ENCODE measurements at regions not wholly inside any gene's neighbourhood (a gene's known extent, or its start where the extent isn't known, plus 50 kb on each side); places are given as distances from the start of the nearest gene placed in this dataset.

DNA sequence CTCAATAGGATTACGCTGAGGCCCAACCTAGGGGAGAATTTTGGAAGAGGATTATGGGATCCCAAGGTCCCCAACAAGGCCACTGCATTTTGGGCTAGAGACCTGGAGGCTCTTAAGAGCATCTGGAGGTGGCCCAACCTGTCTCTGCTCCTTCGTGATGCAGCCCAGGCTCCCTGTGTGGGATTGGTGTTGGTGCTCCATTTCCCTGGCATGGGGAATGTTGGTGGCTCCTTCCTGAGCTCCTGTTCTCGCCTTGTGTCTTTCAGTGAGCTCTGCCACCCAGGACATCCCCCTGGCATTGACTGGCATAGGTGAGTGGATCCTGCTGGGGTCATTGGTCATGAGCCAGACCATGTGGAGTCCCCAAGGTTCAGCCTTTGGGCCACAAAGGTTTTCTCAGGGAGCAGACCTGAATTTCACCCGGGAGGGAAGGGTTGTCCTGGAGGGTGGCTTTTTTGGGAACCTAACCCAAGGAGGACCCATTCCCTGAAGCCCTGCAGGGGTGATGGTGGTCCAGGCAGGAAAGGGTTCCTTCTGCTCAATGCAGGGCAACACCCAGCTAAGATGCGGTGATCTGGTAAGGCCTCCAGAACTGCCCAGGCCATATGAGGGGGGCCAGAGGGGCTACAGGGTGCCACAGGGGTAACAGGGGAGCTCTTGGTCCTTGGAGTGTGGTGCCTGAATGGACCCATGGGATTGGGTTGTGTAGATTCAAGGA lies 202.5 kb downstream of the UBE3A start:
- Mint-ChIP-seq H3K9me3 (ENCODE audit: low read depth) (peaks cover 6% of the 10 kb centered on the region), H3K27me3 (no peaks in the 10 kb centered on the region), H3K27ac (no peak overlapping the region), H3K4me1 (no peaks in the 10 kb centered on the region), H3K36me3 (ENCODE audit: low read depth) (no peaks in the 10 kb centered on the region), H3K4me3 (no peak overlapping the region)
- ATAC-seq: no peak
- CTCF ChIA-PET: interaction anchor here (0.5 kb wide), 1 partner anchor 1725 kb away, joined by 4 read pairs; no protein-coding TSS in a partner anchor
- intact Hi-C loops (cut with DNase I, micrococcal nuclease): loop anchor here in 1 of 2 experiments (10.0 kb wide), 1 partner anchor 58 kb away; no protein-coding TSS in a partner anchor
- no peak for DNase-seq
- POLR2A ChIA-PET: no interaction called here

DNA sequence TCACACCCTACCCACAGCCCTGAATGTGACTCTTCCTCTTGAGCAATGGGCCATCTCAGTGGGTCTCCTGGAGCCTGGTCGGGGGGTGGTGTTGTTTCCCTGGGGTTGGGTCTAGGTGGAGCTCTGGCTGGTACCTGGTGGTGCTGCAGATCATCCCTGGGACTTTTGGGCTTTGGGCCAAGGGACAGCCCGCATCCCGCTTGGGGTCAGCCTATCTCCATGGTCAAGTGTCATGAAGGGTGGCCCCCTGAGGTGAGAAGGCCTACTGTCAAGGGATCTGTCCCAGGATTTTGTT lies 202.0 kb downstream of the UBE3A start:
- ChIA-PET CTCF (no interaction called here), POLR2A (no interaction called here)
- H3K9me3 Mint-ChIP-seq (ENCODE audit: low read depth): peaks cover 6% of the 10 kb centered on the region
- no peak overlapping the region for H3K4me3 Mint-ChIP-seq
- ATAC-seq (no peak), DNase-seq (no peak)
- no peaks in the 10 kb centered on the region for H3K4me1 Mint-ChIP-seq
- H3K36me3 Mint-ChIP-seq (ENCODE audit: low read depth): no peaks in the 10 kb centered on the region
- no peaks in the 10 kb centered on the region for H3K27me3 Mint-ChIP-seq
- no peak overlapping the region for H3K27ac Mint-ChIP-seq
- intact Hi-C loops (cut with DNase I, micrococcal nuclease): loop anchor here in 1 of 2 experiments (10.0 kb wide), 1 partner anchor 58 kb away; no protein-coding TSS in a partner anchor

DNA sequence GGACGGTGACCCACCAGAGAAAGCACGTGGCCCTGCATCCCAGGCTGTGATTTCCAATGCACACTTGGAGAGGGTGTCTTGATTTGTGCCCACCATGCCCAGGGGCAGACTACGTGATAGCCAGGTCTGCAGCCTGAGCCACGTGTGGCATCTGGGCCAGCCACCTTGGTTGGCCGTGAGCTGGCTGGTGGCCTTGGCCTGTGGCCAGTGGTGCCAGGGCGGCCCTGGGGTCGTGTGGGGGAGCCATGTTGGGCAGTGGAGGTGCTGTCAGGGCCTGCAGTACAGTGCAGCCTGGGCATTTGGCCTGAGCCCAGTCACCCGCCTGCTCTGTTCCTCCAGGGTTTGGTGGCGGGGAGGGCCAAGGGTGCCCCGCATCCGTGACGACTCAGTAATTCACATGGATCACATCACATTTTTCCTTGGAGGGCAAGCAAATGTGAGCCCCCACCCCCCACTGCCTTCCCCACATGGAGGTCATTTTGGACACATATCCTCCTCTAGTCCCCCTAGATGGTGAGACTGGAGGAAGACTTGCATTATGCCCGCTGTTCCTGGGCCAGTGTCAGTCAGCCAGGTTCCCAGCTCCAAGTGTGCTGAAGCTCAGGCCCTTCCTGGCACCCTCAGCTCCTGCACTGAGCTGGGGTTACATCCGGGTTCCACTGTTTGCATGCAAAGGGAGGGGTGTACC lies 201.4 kb downstream of the UBE3A start:
- H3K9me3 Mint-ChIP-seq (ENCODE audit: low read depth): peaks cover 6% of the 10 kb centered on the region
- no peaks in the 10 kb centered on the region for H3K36me3 Mint-ChIP-seq (ENCODE audit: low read depth)
- no peak for ATAC-seq
- intact Hi-C loops (cut with DNase I, micrococcal nuclease): loop anchor here in 1 of 2 experiments (10.0 kb wide), 1 partner anchor 57 kb away; no protein-coding TSS in a partner anchor
- H3K27ac Mint-ChIP-seq: no peak overlapping the region
- ChIA-PET CTCF (no interaction called here), POLR2A (no interaction called here)
- H3K4me1 Mint-ChIP-seq: no peaks in the 10 kb centered on the region
- no peaks in the 10 kb centered on the region for H3K27me3 Mint-ChIP-seq
- DNase-seq: no peak
- no peak overlapping the region for H3K4me3 Mint-ChIP-seq

DNA sequence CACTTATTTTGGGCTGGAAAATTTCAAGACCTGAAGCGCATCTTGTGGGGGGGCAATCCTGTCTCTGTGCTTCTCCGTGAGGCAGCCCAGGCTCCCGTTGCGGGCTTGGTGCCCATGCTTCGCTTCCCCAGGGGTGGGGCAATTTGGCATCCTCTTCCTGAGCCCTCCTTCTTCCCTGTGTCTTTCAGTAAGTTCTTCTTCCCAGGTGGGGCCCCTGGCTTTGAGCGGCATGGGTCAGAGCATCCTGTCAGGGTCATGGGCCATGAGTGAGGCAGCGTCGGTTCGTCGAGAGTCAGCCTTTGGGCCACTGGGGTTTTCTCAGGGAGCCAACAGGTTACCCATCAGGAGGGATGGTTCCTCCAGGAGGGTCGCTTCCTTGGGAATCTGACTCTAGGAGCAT lies 200.7 kb downstream of the UBE3A start:
- H3K27ac Mint-ChIP-seq: no peak overlapping the region
- CTCF ChIA-PET: no interaction called here

DNA sequence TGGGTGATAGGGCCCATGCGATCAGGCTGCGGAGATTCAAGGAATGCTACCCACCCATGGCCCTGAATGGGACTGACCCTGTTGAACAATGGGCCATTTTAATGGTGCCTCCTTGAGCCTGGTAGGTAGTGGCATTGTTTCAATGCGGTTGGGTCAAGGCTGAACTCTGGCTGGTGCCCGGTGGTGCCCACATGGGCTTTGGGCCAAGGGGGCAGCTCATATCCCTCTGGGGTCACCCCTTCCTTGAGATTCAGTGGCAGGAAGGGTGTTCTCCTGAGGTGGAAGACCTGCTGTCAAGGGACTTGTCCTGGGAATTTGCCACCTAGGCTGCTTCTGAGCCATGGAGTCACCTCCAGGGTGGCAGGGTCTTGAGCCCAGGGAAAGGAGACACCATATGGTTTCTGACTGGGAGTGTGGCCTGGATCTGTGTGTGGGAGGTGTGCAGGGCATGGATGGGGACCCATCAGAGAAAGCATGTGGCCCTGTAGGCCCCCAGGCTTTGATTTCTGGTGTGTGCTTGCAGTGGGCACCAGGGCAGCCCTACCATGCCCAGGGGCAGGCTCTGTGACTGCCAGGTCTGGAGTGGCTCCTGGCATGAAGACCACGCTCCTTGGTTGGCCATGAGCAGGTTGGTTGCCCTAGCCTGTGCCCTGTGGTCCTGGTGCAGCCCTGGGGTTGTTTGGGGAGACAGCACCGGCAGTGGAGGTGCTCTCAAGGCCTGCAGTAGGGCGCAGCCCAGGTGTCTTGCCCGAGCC lies 199.9 kb downstream of the UBE3A start:
- ChIA-PET POLR2A (no interaction called here), CTCF (no interaction called here)
- Mint-ChIP-seq H3K36me3 (ENCODE audit: low read depth) (no peaks in the 10 kb centered on the region), H3K9me3 (ENCODE audit: low read depth) (peaks cover 6% of the 10 kb centered on the region), H3K27me3 (no peaks in the 10 kb centered on the region), H3K4me3 (no peak overlapping the region), H3K27ac (no peak overlapping the region), H3K4me1 (no peaks in the 10 kb centered on the region)
- ATAC-seq (no peak), DNase-seq (no peak)
- intact Hi-C loops (cut with DNase I, micrococcal nuclease): loop anchor here in 1 of 2 experiments (10.0 kb wide), 1 partner anchor 56 kb away; no protein-coding TSS in a partner anchor

More for the DNA sequence above, 200.7 kb downstream of the UBE3A start:
- no peaks in the 10 kb centered on the region for H3K27me3 Mint-ChIP-seq
- no peak overlapping the region for H3K4me3 Mint-ChIP-seq
- DNase-seq (no peak), ATAC-seq (no peak)
- no peaks in the 10 kb centered on the region for H3K4me1 Mint-ChIP-seq
- intact Hi-C loops (cut with DNase I, micrococcal nuclease): loop anchor here in 1 of 2 experiments (10.0 kb wide), 1 partner anchor 57 kb away; no protein-coding TSS in a partner anchor
- POLR2A ChIA-PET: no interaction called here
- H3K9me3 Mint-ChIP-seq (ENCODE audit: low read depth): peaks cover 6% of the 10 kb centered on the region
- H3K36me3 Mint-ChIP-seq (ENCODE audit: low read depth): no peaks in the 10 kb centered on the region

DNA sequence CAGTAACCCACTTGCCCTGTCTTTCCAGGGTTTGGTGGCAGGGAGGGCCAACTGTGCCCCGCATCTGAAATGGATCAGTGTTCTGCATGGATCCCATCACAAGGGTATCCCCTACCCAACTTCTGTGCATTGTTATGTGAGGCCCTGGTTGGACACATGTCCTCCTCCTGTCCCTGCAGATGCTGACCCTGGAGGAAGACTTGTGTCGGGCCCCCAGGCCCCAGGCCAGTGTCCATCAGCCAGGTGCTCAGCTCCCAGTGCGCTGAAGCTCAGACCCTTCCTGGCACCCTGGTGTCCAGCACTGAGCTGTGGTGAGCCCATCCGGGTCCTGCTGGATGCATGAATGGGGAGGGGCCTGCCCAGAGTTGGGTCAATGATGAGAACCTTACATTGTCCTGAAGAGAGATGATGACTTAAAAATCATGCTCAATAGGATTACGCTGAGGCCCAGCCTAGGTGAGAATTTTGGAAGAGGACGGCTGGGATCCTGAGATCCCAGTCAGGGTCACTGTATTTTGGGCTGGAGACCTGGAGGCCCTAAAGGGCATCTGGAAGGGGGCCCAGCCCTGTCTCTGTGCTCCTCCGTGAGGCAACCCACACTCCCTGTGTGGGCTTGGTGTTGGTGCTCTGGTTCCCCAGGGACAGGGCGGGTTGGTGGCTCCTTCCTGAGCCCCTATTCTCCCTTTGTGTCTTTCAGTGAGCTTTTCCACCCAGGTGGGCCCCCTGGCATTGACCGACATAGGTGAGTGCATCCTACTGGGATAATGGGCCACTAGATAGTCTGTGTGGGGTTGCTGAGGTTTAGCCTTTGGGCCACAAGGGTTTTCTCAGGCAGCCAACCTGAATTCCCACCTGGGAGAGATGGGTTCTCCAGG lies 199.1 kb downstream of the UBE3A start:
- H3K9me3 Mint-ChIP-seq (ENCODE audit: low read depth): peaks cover 6% of the 10 kb centered on the region
- CTCF ChIA-PET: no interaction called here
- H3K27ac Mint-ChIP-seq: no peak overlapping the region
- H3K4me3 Mint-ChIP-seq: no peak overlapping the region
- H3K36me3 Mint-ChIP-seq (ENCODE audit: low read depth): no peaks in the 10 kb centered on the region
- DNase-seq: no peak
- intact Hi-C loops (cut with DNase I, micrococcal nuclease): loop anchor here in 1 of 2 experiments (10.0 kb wide), 1 partner anchor 55 kb away; no protein-coding TSS in a partner anchor
- POLR2A ChIA-PET: no interaction called here
- no peaks in the 10 kb centered on the region for H3K27me3 Mint-ChIP-seq
- H3K4me1 Mint-ChIP-seq: no peaks in the 10 kb centered on the region
- no peak for ATAC-seq

DNA sequence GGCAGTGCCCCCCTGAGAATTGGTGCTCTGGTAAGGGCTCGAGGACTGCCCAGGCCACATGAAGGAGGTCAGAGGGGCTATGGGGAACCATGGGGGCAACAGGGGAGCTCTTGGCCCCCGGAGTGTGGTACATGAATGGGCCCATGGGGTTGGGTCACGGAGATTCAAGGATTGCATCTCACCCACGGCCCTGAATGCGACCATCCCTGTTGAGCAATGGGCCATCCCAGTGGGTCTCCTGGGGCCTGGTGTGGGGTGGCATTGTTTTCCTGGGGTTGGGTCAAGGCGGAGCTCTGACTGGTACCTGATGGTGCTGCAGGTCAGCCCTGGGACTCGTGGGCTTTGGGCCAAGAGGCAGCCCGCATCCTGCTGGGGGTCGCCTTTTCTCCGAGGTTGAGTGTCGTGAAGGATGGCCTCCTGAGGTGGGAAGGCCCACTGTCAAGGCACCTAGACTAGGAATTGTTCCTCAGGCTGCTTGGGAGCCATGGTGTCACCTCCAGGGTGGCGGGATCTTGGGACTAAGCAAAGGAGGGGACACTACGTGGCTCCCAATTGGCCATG lies 198.3 kb downstream of the UBE3A start:
- DNase-seq: no peak
- Mint-ChIP-seq H3K4me3 (no peak overlapping the region), H3K27me3 (no peaks in the 10 kb centered on the region), H3K27ac (no peak overlapping the region), H3K9me3 (ENCODE audit: low read depth) (peaks cover 6% of the 10 kb centered on the region), H3K4me1 (no peaks in the 10 kb centered on the region), H3K36me3 (ENCODE audit: low read depth) (no peaks in the 10 kb centered on the region)
- intact Hi-C loops (cut with DNase I, micrococcal nuclease): no loop called here
- ChIA-PET CTCF (no interaction called here), POLR2A (no interaction called here)
- no peak for ATAC-seq

DNA sequence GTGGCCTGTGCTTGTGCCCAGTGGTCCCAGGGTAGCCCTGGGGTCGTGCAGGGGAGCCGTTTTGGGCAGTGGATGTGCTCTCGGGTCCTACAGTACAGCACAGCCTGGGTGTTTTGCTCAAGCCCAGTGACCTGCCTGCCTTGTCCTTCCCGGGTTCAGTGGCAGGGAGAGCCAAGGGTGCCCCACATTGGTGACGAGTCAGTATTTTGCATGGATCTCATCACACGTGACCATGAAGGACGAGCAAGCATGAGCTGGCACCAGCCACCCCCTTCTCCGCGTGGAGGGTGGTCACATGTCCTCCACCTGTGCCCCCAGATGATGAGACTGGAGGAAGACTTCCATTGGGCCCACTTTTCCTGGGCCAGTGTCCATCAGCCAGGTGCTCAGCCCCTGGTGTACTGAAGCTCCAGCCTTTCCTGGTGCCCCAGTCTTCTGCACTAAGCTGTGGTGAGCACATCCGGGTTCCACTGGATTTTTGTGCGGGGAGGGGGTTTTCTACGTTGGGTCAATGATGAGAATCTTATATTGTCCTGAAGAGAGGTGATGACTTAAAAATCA lies 197.5 kb downstream of the UBE3A start:
- DNase-seq (no peak), ATAC-seq (no peak)
- ChIA-PET POLR2A (no interaction called here), CTCF (no interaction called here)
- H3K36me3 Mint-ChIP-seq (ENCODE audit: low read depth): no peaks in the 10 kb centered on the region
- H3K4me1 Mint-ChIP-seq: no peaks in the 10 kb centered on the region
- no peak overlapping the region for H3K27ac Mint-ChIP-seq
- H3K4me3 Mint-ChIP-seq: no peak overlapping the region
- H3K27me3 Mint-ChIP-seq: no peaks in the 10 kb centered on the region
- peaks cover 6% of the 10 kb centered on the region for H3K9me3 Mint-ChIP-seq (ENCODE audit: low read depth)
- intact Hi-C loops (cut with DNase I, micrococcal nuclease): no loop called here

DNA sequence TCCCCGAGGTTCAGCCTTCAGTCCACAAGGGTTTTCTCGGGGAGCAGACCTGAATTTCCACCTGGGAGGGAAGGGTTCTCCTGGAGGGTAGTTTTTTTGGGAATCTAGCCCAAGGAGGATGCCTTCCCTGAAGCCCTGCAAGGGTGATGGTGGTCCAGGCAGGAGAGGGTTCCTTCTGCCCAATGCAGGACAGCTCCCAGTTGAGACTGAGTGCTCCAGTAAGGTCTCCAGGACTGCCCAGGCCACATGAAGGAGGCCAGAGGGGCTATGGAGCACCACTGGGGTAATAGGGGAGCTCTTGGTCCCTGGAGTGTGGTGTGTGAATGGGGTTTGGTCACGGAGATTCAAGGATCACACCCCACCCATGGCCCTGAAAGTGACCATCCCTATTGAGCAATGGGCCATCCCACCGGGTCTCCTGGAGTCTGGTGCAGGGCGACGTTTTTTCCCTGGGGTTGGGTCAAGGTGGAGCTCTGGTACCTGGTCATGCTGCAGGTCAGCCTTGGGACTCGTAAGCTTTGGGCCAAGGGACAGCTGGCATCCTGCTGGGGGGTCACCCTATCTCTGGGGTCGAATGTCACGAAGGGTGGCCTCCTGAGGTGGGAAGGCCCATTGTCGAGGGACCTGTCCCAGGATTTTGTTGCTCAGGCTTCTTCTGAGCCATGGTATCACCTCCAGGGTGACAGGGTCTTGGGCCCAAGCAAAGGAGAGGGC lies 196.5 kb downstream of the UBE3A start:
- DNase-seq: no peak
- POLR2A ChIA-PET: no interaction called here
- no peaks in the 10 kb centered on the region for H3K36me3 Mint-ChIP-seq (ENCODE audit: low read depth)
- H3K4me3 Mint-ChIP-seq: no peak overlapping the region
- no peaks in the 10 kb centered on the region for H3K4me1 Mint-ChIP-seq
- H3K27me3 Mint-ChIP-seq: no peaks in the 10 kb centered on the region
- intact Hi-C loops (cut with DNase I, micrococcal nuclease): no loop called here
- no peak for ATAC-seq
- CTCF ChIA-PET: no interaction called here
- no peak overlapping the region for H3K27ac Mint-ChIP-seq
- peaks cover 7% of the 10 kb centered on the region for H3K9me3 Mint-ChIP-seq (ENCODE audit: low read depth)

DNA sequence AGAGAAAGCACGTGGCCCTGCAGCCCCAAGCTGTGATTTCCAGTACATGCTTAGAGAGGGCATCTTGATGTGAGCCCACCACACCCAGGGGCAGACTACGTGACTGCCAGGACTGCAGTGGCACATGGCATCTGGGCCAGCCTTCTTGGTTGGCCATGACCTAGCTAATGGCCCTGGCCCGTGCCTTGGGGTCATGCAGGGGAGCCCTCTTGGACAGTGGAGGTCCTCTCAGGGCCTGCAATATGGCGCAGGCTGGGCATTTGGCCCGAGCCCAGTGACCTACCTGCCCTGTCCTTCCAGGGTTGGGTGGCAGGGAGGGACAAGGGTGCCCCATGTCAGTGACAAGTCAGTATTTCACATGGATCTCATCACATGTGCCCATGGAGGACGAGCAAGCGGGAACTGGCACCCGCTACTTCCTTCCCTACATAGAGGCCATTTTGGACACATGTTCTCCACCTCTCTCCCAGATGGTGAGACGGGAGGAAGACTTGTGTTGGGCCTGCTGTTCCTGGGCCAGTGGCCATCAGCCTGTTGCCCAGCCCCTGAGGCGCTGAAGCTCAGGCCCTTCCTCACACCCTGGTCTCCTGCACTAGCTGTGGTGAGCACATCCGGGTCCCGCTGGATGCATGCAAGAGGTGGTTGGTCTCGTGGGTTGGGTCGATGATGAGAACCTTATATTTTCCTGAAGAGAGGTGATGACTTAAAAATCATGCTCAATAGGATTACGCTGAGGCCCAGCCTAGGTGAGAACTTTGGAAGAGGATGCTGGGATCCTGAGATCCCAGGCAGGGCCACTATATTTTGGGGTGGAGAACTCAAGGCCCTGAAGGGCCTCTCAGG lies 195.6 kb downstream of the UBE3A start:
- POLR2A ChIA-PET: no interaction called here
- H3K4me1 Mint-ChIP-seq: no peaks in the 10 kb centered on the region
- CTCF ChIA-PET: no interaction called here
- no peak for ATAC-seq
- intact Hi-C loops (cut with DNase I, micrococcal nuclease): no loop called here
- DNase-seq: no peak
- no peaks in the 10 kb centered on the region for H3K27me3 Mint-ChIP-seq
- H3K9me3 Mint-ChIP-seq (ENCODE audit: low read depth): peaks cover 6% of the 10 kb centered on the region
- no peak overlapping the region for H3K4me3 Mint-ChIP-seq
- H3K36me3 Mint-ChIP-seq (ENCODE audit: low read depth): no peaks in the 10 kb centered on the region
- H3K27ac Mint-ChIP-seq: no peak overlapping the region
